Pancreas (tissue), 10 donors: ENCODE measurements at regions not wholly inside any gene's neighbourhood (a gene's known extent, or its start where the extent isn't known, plus 50 kb on each side); places are given as distances from the start of the nearest gene placed in this dataset.

Experiments
- ATAC-seq, 4 donors: fragments of 200-7000 bp; cut with Tn5 transposase; one replicate each; pipeline versions ENCODE4 v1.8.0 to v1.9.1; 2020; ENCODE audit warnings: mild to moderate bottlenecking in 4 of 4, moderate library complexity in 4 of 4
- DNase-seq, 6 donors: peaks; one replicate each; pipeline ENCODE4 v3.0.0-alpha.2; 2020
- FAIRE-seq: peaks from 2 replicates; lab custom pipeline; 2012; peaks lifted over from hg19 to GRCh38; lab: Jason Lieb, UNC
- H3K27ac ChIP-seq, 4 donors: fragments of 200-600 bp; sonication (generic); 1 replicate in 3 of 4; 2 replicates in 1 of 4; pipeline versions ENCODE4 v1.5.0 to v1.8.0; 2020
- H3K27me3 ChIP-seq, 4 donors: fragments of 200-600 bp; one replicate each; pipeline ENCODE4 v1.8.0; 2021
- H3K36me3 ChIP-seq, 3 donors: fragments of 200-600 bp; sonication (generic) in 1 of 3; one replicate each; pipeline versions ENCODE4 v1.5.0 to v1.8.0; 2020 to 2021
- H3K4me1 ChIP-seq, 3 donors: fragments of 200-600 bp; one replicate each; pipeline ENCODE4 v1.8.0; 2021
- H3K4me3 ChIP-seq, 4 donors: fragments of 200-600 bp; sonication (generic) in 2 of 4; one replicate each; pipeline versions ENCODE4 v1.5.0 to v1.8.0; 2020 to 2021
- H3K9me3 ChIP-seq, 4 donors: fragments of 200-600 bp; one replicate each; pipeline ENCODE4 v1.8.0; 2021
- CTCF ChIP-seq, 4 donors: fragments of 200-600 bp; sonication (generic) in 3 of 4; IDR thresholded peaks; one replicate each; pipeline versions ENCODE4 v1.5.0 to v1.8.0; 2021; ENCODE audit warnings: antibody characterized with exemption in 4 of 4
- WGBS, 2 donors: extraction: QIAGEN DNeasy Blood & Tissue Kit; methylation state at CpG; one replicate each; pipeline ENCODE4 v1.1.7; 2013; 5-methylcytosine and 5-hydroxymethylcytosine counted together
- intact Hi-C, 3 donors: fragments of 100-400 bp; cut with DNase I; formaldehyde crosslinking; loops; one replicate each; pipeline versions ENCODE4 v1.11.1 to v1.14.2; 2022
- donor health status: healthy with polysubstance abuse.
- donor health status: DM: no; HTN: no; CAD: no; lungs with moderate emphysema.
- donor health status: DM: no; HTN: no; CAD: no.
- donor health status: control.
- donor health status: control.
- donor health status: Bipolar disorder and iron deficiency.
- donor health status: DM: yes; HTN: yes; CAD: no.
- donor health status: DM: no; HTN: no; CAD: no.
- donor health status: DM: no; HTN: no; CAD: no.
- donor health status: DM: yes; HTN: yes; CAD: no.

GRCh38 chr12:88918161-88918560 lies 337.9 kb upstream of the KITLG start:
- no peaks in the 10 kb centered on the region for H3K4me1 ChIP-seq
- no peaks in the 10 kb centered on the region for H3K27me3 ChIP-seq
- no peaks in the 10 kb centered on the region for H3K36me3 ChIP-seq
- WGBS, 2 donors = 65 to 78% methylated on average over 1 of the region's 1 CpG
- peak; percentile 61 for FAIRE-seq
- H3K4me3 ChIP-seq = no peak overlapping the region
- no peak for ATAC-seq
- DNase-seq = no peak
- intact Hi-C loops = no loop called here
- H3K9me3 ChIP-seq = peaks cover 0 to 2% (median 0%) of the 10 kb centered on the region in 4 donors
- TF ChIP-seq CTCF (IDR thresholded peaks at IDR 0.05) = no peak
- H3K27ac ChIP-seq = no peak overlapping the region

- no peaks in the 10 kb centered on the region for H3K36me3 ChIP-seq
- no peak for ATAC-seq
- no peak overlapping the region for H3K4me3 ChIP-seq
- peaks cover 0 to 2% (median 0%) of the 10 kb centered on the region in 4 donors for H3K9me3 ChIP-seq
- DNase-seq = no peak
- 37 to 44% methylated on average over 2 of the region's 2 CpGs for WGBS, 2 donors
- no peak for FAIRE-seq
- H3K27me3 ChIP-seq = no peaks in the 10 kb centered on the region
- intact Hi-C loops = no loop called here
- TF ChIP-seq CTCF (IDR thresholded peaks at IDR 0.05) = no peak
- no peak overlapping the region for H3K27ac ChIP-seq
- no peaks in the 10 kb centered on the region for H3K4me1 ChIP-seq
Observed at GRCh38 chr12:88914967-88915366, 334.7 kb upstream of the KITLG start.

- 57 to 80% methylated on average over 2 of the region's 2 CpGs for WGBS, 2 donors
- FAIRE-seq (no peak), ATAC-seq (no peak), DNase-seq (no peak)
- Histone ChIP-seq H3K27ac (no peak overlapping the region), H3K27me3 (no peaks in the 10 kb centered on the region), H3K4me3 (no peak overlapping the region), H3K4me1 (no peaks in the 10 kb centered on the region), H3K36me3 (no peaks in the 10 kb centered on the region), H3K9me3 (peaks cover 0 to 2% (median 0%) of the 10 kb centered on the region in 4 donors)
- intact Hi-C loops = no loop called here
- no peak for TF ChIP-seq CTCF (IDR thresholded peaks at IDR 0.05)
Observed at GRCh38 chr12:88909510-88909909, 329.2 kb upstream of the KITLG start.

- H3K27me3 ChIP-seq = no peaks in the 10 kb centered on the region
- H3K36me3 ChIP-seq = no peaks in the 10 kb centered on the region
- intact Hi-C loops = no loop called here
- H3K4me1 ChIP-seq = no peaks in the 10 kb centered on the region
- FAIRE-seq = no peak
- no peak for ATAC-seq
- H3K27ac ChIP-seq = no peak overlapping the region
- DNase-seq = no peak
- 96 to 97% methylated on average over 2 of the region's 2 CpGs for WGBS, 2 donors
- TF ChIP-seq CTCF (IDR thresholded peaks at IDR 0.05) = no peak
- no peak overlapping the region for H3K4me3 ChIP-seq
- H3K9me3 ChIP-seq = no peaks in the 10 kb centered on the region
Observed at GRCh38 chr12:88908345-88908744, 328.1 kb upstream of the KITLG start.

GRCh38 chr12:88904705-88905104 lies 324.4 kb upstream of the KITLG start:
- 39 to 41% methylated on average over 4 of the region's 4 CpGs for WGBS, 2 donors
- no peak for TF ChIP-seq CTCF (IDR thresholded peaks at IDR 0.05)
- intact Hi-C loops = no loop called here
- Histone ChIP-seq H3K27me3 (no peaks in the 10 kb centered on the region), H3K9me3 (no peaks in the 10 kb centered on the region), H3K4me3 (no peak overlapping the region), H3K4me1 (no peaks in the 10 kb centered on the region), H3K27ac (no peak overlapping the region), H3K36me3 (no peaks in the 10 kb centered on the region)
- FAIRE-seq (no peak), DNase-seq (peak in 3 of 6 donors; percentile 9 to 19 (median 14)), ATAC-seq (peak; percentile 61 to 95 (median 86))
